Smooth muscle cell of the brain vasculature (primary cell): ENCODE measurements at regions not wholly inside any gene's neighbourhood (a gene's known extent, or its start where the extent isn't known, plus 50 kb on each side); places are given as distances from the start of the nearest gene placed in this dataset.
"Not testable (repeated sequence)": the region's sequence is repeated elsewhere in the genome, so short reads cannot be mapped to it uniquely, and the experiment has no call there.

Source experiments
- DNase-seq: peaks from one replicate; pipeline ENCODE4 v3.0.0-alpha.2; 2012; ENCODE audit warnings: low read depth, low spot score

- DNase-seq: not testable (repeated sequence)
Observed at GRCh38 chr4:86478151-86478550, 116.0 kb upstream of the PTPN13 start.

GRCh38 chr4:86481440-86481839 is 112.7 kb upstream of the PTPN13 start:
- no peak for DNase-seq

GRCh38 chr4:86482306-86483172 is 111.6 kb upstream of the PTPN13 start:
- peak; percentile 57 for DNase-seq

GRCh38 chr4:86483173-86483490 is 111.0 kb upstream of the PTPN13 start:
- no peak for DNase-seq

GRCh38 chr4:86483773-86484172 is 110.3 kb upstream of the PTPN13 start:
- no peak for DNase-seq

GRCh38 chr4:86484241-86484640 is 109.9 kb upstream of the PTPN13 start:
- DNase-seq: no peak

- DNase-seq: no peak
Observed at GRCh38 chr4:86487738-86488348, 106.3 kb upstream of the PTPN13 start.

GRCh38 chr4:86493460-86493859 is 100.7 kb upstream of the PTPN13 start:
- DNase-seq: no peak

- no peak for DNase-seq
Observed at GRCh38 chr4:86496094-86497080, 97.7 kb upstream of the PTPN13 start.

- no peak for DNase-seq
Observed at GRCh38 chr4:86497131-86497530, 97.0 kb upstream of the PTPN13 start.

GRCh38 chr4:86497980-86498862 is 95.9 kb upstream of the PTPN13 start:
- DNase-seq: no peak

- DNase-seq: no peak
Observed at GRCh38 chr4:86498863-86499166, 95.3 kb upstream of the PTPN13 start.

GRCh38 chr4:86500527-86500926 is 93.6 kb upstream of the PTPN13 start:
- no peak for DNase-seq

GRCh38 chr4:86502081-86502480 is 92.0 kb upstream of the PTPN13 start:
- no peak for DNase-seq

- DNase-seq: no peak
Observed at GRCh38 chr4:86506591-86506990, 87.5 kb upstream of the PTPN13 start.

GRCh38 chr4:86508436-86508835 is 85.7 kb upstream of the PTPN13 start:
- no peak for DNase-seq

GRCh38 chr4:86511590-86511989 is 82.5 kb upstream of the PTPN13 start:
- DNase-seq: no peak

- no peak for DNase-seq
Observed at GRCh38 chr4:86512631-86513030, 81.5 kb upstream of the PTPN13 start.

- not testable (repeated sequence) for DNase-seq
Observed at GRCh38 chr4:86515963-86516362, 78.2 kb upstream of the PTPN13 start.

GRCh38 chr4:86521373-86521969 is 72.6 kb upstream of the PTPN13 start:
- no peak for DNase-seq

- DNase-seq: no peak
Observed at GRCh38 chr4:86522349-86522748, 71.8 kb upstream of the PTPN13 start.
